HepG2 (cell line): ENCODE measurements at regions not wholly inside any gene's neighbourhood (a gene's known extent, or its start where the extent isn't known, plus 50 kb on each side); places are given as distances from the start of the nearest gene placed in this dataset.

ENCODE experiments used
- ATAC-seq: fragments of 200-7000 bp; cut with Tn5 transposase; 3 replicates; pipeline ENCODE4 v1.9.1; 2020; ENCODE audit warnings: mild to moderate bottlenecking, moderate library complexity
- BruUV-seq: library from RNA; stranded (reverse); fragments of 400-500 nt; replicated peaks from 2 replicates; lab custom pipeline; 2021; lab: Mats Ljungman, UMichigan
- CTCF ChIA-PET: fragments of 300-600 bp; formaldehyde crosslinking; extraction: SDS; loops from one replicate; lab custom pipeline; 2021; ENCODE audit warnings: low total read pairs, inconsistent platforms, low intra/inter-chr PET ratio; lab: Yijun Ruan, JAX
- POLR2A ChIA-PET: fragments of 350-600 bp; sonication (Branson Sonifier 250); formaldehyde crosslinking; loops from one replicate; lab custom pipeline; 2020; ENCODE audit warnings: antibody characterized with exemption, inconsistent platforms; lab: Yijun Ruan, JAX
- DNase-seq: peaks from one replicate; pipeline ENCODE4 v3.0.0-alpha.2; 2015; ENCODE audit warnings: low spot score
- FAIRE-seq: peaks from 3 replicates; lab custom pipeline; 2011; peaks lifted over from hg19 to GRCh38; lab: Jason Lieb, UNC
- H2AFZ ChIP-seq: one replicate; pipeline ENCODE4 v1.6.1; 2011; ENCODE audit warnings: low read length, inconsistent platforms
- H3K27ac ChIP-seq: fragments of 300-600 bp; 3 replicates; pipeline ENCODE4 v1.8.0; 2011; ENCODE audit warnings: mixed run types, mild to moderate bottlenecking, mixed read lengths, low read length, inconsistent platforms; ENCODE audit not compliant: insufficient read depth; ENCODE audit errors: extremely low read length
- H3K27me3 ChIP-seq, 2 experiments: fragments of 200-600 bp in 1 of 2; 2 replicates in 1 of 2; 3 replicates in 1 of 2; pipeline versions ENCODE4 v1.6.0 to v1.8.0; 2011; ENCODE audit warnings: low read length in 2 of 2, mild to moderate bottlenecking in 2 of 2, moderate library complexity in 2 of 2, inconsistent platforms in 1 of 2; ENCODE audit not compliant: insufficient read depth in 2 of 2, control insufficient read depth in 1 of 2
- H3K36me3 ChIP-seq, 2 experiments: fragments of 200-600 bp in 1 of 2; replicated peaks in 1 of 2; 2 replicates in 1 of 2; 3 replicates in 1 of 2; pipeline versions ENCODE4 v1.5.1 to v1.8.0; 2011; ENCODE audit warnings: low read length in 2 of 2, inconsistent platforms in 1 of 2; ENCODE audit not compliant: insufficient read depth in 2 of 2, control insufficient read depth in 1 of 2
- H3K4me1 ChIP-seq: 2 replicates; pipeline ENCODE4 v1.5.1; 2012; ENCODE audit warnings: low read length, inconsistent platforms; ENCODE audit not compliant: insufficient read depth
- H3K4me2 ChIP-seq: 2 replicates; pipeline ENCODE4 v1.6.0; 2011; ENCODE audit warnings: low read depth, low read length, inconsistent platforms
- H3K4me3 ChIP-seq, 3 experiments: fragments of 200-600 bp in 1 of 3; sonication (generic), shearing (Covaris generic) in 1 of 3; replicated peaks in 1 of 3; 2 replicates each; pipeline ENCODE4 v1.5.1; 2011 to 2016; ENCODE audit warnings: low read length in 3 of 3, inconsistent platforms in 2 of 3, low read depth in 2 of 3, mild to moderate bottlenecking in 2 of 3, control low read depth in 1 of 3, mixed read lengths in 1 of 3; ENCODE audit not compliant: insufficient read depth in 1 of 3
- H3K79me2 ChIP-seq: one replicate; pipeline ENCODE4 v1.6.1; 2011; ENCODE audit warnings: low read length, inconsistent platforms; ENCODE audit not compliant: insufficient read depth
- H3K9ac ChIP-seq: 2 replicates; pipeline ENCODE4 v1.6.0; 2011; ENCODE audit warnings: mild to moderate bottlenecking, low read depth, low read length, inconsistent platforms; ENCODE audit not compliant: insufficient read depth
- H3K9me3 ChIP-seq: 2 replicates; pipeline ENCODE4 v1.5.1; 2012; ENCODE audit warnings: mild to moderate bottlenecking, low read length
- H4K20me1 ChIP-seq: 2 replicates; pipeline ENCODE4 v1.6.0; 2011; ENCODE audit warnings: inconsistent platforms, mild to moderate bottlenecking, low read length, moderate library complexity; ENCODE audit not compliant: insufficient read depth
- FOXJ3 ChIP-seq: sonication (generic); formaldehyde crosslinking; IDR thresholded peaks from 2 replicates; pipeline ENCODE4 v1.4.0; 2020; ENCODE audit warnings: missing genetic modification reagents, mild to moderate bottlenecking, borderline replicate concordance
- JARID2 ChIP-seq: sonication (generic); formaldehyde crosslinking; IDR thresholded peaks from 2 replicates; pipeline ENCODE4 v1.8.1; 2023; ENCODE audit warnings: missing genetic modification reagents, inconsistent platforms; ENCODE audit not compliant: insufficient replicate concordance
- JDP2 ChIP-seq: sonication (generic); formaldehyde crosslinking; IDR thresholded peaks from 2 replicates; pipeline ENCODE4 v1.8.1; 2022; ENCODE audit warnings: missing genetic modification reagents, borderline replicate concordance
- KMT2A ChIP-seq: sonication (generic); formaldehyde crosslinking; IDR thresholded peaks from 2 replicates; pipeline ENCODE4 v1.4.0; 2020; ENCODE audit warnings: missing genetic modification reagents
- NFKBIZ ChIP-seq: IDR thresholded peaks from 2 replicates; pipeline ENCODE4 v1.6.1; 2018; ENCODE audit warnings: missing genetic modification reagents, missing compliant biosample characterization
- PCBP1 ChIP-seq: fragments of 200-400 bp; formaldehyde crosslinking; IDR thresholded peaks from 2 replicates; pipeline ENCODE4 v1.6.1; 2017; ENCODE audit warnings: mild to moderate bottlenecking, low read depth, low read length, borderline replicate concordance
- RFXANK ChIP-seq: IDR thresholded peaks from 2 replicates; pipeline ENCODE4 v1.6.1; 2016
- SATB2 ChIP-seq: sonication (generic); formaldehyde crosslinking; IDR thresholded peaks from 2 replicates; pipeline ENCODE4 v1.5.0; 2020; ENCODE audit warnings: missing genetic modification reagents
- TBP ChIP-seq: sonication (generic); formaldehyde crosslinking; IDR thresholded peaks from 2 replicates; pipeline ENCODE4 v1.5.0; 2020; ENCODE audit warnings: missing genetic modification reagents
- THAP11 ChIP-seq: IDR thresholded peaks from 2 replicates; pipeline ENCODE4 v1.6.1; 2016; ENCODE audit warnings: missing biosample characterization, missing genetic modification reagents
- ZNF549 ChIP-seq: sonication (generic); formaldehyde crosslinking; IDR thresholded peaks from 2 replicates; pipeline ENCODE4 v1.5.0; 2020; ENCODE audit warnings: missing genetic modification reagents
- ZNF605 ChIP-seq: sonication (generic); formaldehyde crosslinking; IDR thresholded peaks from 2 replicates; pipeline ENCODE4 v1.8.0; 2022; ENCODE audit warnings: mild to moderate bottlenecking, missing genetic modification reagents
- ZNF841 ChIP-seq: sonication (generic); formaldehyde crosslinking; IDR thresholded peaks from 2 replicates; pipeline ENCODE4 v1.8.1; 2023; ENCODE audit warnings: missing genetic modification reagents, borderline replicate concordance
- ZNF879 ChIP-seq: sonication (generic); formaldehyde crosslinking; IDR thresholded peaks from 2 replicates; pipeline ENCODE4 v1.8.1; 2023; ENCODE audit warnings: missing genetic modification reagents
- WGBS: methylation state at CpG from one replicate; pipeline ENCODE4 v1.1.6; 2017; ENCODE audit warnings: low lambda C conversion rate; 5-methylcytosine and 5-hydroxymethylcytosine counted together
- in situ Hi-C: cut with HindIII; loops from 2 replicates; pipeline ENCODE4 v1.10.0; 2017; ENCODE audit warnings: low pct_unique_long_range_greater_than_20kb; ENCODE audit not compliant: extremely low pct_ligation_motif_present
- intact Hi-C: fragments of 100-400 bp; cut with micrococcal nuclease; formaldehyde crosslinking; loops from one replicate; pipeline ENCODE4 v1.10.0; 2022; ENCODE audit not compliant: unreplicated experiment
- TF ChIP-seq, protein P1 (sequence below): sonication (generic); formaldehyde crosslinking; IDR thresholded peaks from 2 replicates; pipeline ENCODE4 v1.4.0; 2020; ENCODE audit warnings: missing genetic modification reagents

DNA sequence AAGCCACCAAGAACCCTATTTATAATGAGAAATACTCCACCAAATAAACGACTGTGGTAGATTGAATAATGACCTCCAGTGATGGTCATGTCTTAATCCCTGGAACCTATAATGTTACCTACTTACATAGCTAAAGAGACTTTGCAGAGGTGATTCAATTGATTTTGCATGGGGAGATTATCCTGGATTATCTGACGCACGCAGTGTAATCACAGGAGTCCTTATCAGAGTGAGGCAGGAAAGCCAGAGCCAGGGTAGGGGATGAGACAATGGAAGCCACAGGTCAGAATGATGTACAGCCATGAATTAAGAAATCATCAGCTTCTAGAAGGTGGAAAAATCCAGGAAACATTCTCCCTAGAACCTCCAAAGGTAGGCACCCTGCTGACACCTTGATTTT is 286.4 kb upstream of the SP4 start:
- POLR2A ChIA-PET = no interaction called here
- ATAC-seq (no peak), FAIRE-seq (no peak), DNase-seq (no peak)
- H2AFZ ChIP-seq = no peak overlapping the region
- H3K4me2 ChIP-seq = no peak overlapping the region
- CTCF ChIA-PET = no interaction called here
- H3K4me1 ChIP-seq = no peaks in the 10 kb centered on the region
- no peak for TF ChIP-seq ZNF841 (CRISPR knock-in tag)
- in situ Hi-C loops = no loop called here
- H3K4me3 ChIP-seq = no peak overlapping the region
- BruUV-seq = no TSS peak
- H3K79me2 ChIP-seq = no peaks in the 10 kb centered on the region
- intact Hi-C loops = no loop called here
- H3K27me3 ChIP-seq = no peaks in the 10 kb centered on the region
- H3K9ac ChIP-seq = no peak overlapping the region
- no peaks in the 10 kb centered on the region for H4K20me1 ChIP-seq
- H3K27ac ChIP-seq = no peak overlapping the region
- no peaks in the 10 kb centered on the region for H3K36me3 ChIP-seq
- 7% methylated on average over 3 of the region's 3 CpGs for WGBS
- no peaks in the 10 kb centered on the region for H3K9me3 ChIP-seq

DNA sequence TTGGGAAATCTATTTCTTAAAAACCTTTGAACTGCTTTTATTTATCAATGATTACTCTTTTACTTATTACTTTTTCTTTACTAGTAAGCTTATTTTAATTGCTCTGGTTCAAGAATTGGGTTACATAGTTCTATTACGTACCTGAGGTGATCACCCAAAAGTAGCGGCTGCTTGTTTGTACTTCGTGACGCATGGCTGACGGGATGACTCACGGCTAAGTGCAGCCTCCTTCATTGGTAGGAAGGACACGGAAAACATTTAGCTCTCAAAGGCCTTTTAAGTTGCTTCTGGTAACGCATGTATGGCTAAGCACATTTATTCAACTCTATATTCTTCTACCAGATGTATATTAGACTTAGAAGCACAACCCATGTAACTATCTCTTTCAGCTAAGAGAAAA is 285.8 kb upstream of the SP4 start:
- intact Hi-C loops = no loop called here

More for the DNA sequence above, 285.8 kb upstream of the SP4 start:
- Histone ChIP-seq H3K36me3 (no peaks in the 10 kb centered on the region), H2AFZ (no peak overlapping the region), H3K4me2 (no peak overlapping the region)
- DNase-seq = no peak
- CTCF ChIA-PET = no interaction called here
- BruUV-seq = no TSS peak
- no peak for TF ChIP-seq NFKBIZ (CRISPR knock-in tag)
- TF ChIP-seq JARID2 (CRISPR knock-in tag) = no peak
- no peak for TF ChIP-seq JDP2 (CRISPR knock-in tag)
- no peak for TF ChIP-seq RFXANK (CRISPR knock-in tag)
- TF ChIP-seq, protein P1, sequence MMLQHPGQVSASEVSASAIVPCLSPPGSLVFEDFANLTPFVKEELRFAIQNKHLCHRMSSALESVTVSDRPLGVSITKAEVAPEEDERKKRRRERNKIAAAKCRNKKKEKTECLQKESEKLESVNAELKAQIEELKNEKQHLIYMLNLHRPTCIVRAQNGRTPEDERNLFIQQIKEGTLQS (CRISPR knock-in tag) = no peak
- TF ChIP-seq SATB2 (CRISPR knock-in tag) = no peak
- no peak for TF ChIP-seq ZNF605 (CRISPR knock-in tag)
- TF ChIP-seq ZNF549 (CRISPR knock-in tag) = no peak
- no peak for TF ChIP-seq FOXJ3 (CRISPR knock-in tag)
- TF ChIP-seq TBP (CRISPR knock-in tag) = no peak
- no peak for TF ChIP-seq ZNF879 (CRISPR knock-in tag)
- no peak for TF ChIP-seq KMT2A (CRISPR knock-in tag)
- no peak for TF ChIP-seq PCBP1
- TF ChIP-seq THAP11 = no peak
- TF ChIP-seq, all 625 proteins: peak for 0
- H3K4me3 ChIP-seq = no peak overlapping the region
- 25% methylated on average over 8 of the region's 8 CpGs for WGBS
- H4K20me1 ChIP-seq = no peaks in the 10 kb centered on the region
- H3K9ac ChIP-seq = no peak overlapping the region
- H3K4me1 ChIP-seq = no peaks in the 10 kb centered on the region
- FAIRE-seq = no peak
- H3K27ac ChIP-seq = no peak overlapping the region
- in situ Hi-C loops = no loop called here
- H3K79me2 ChIP-seq = no peaks in the 10 kb centered on the region
- ATAC-seq = no peak
- no peaks in the 10 kb centered on the region for H3K27me3 ChIP-seq
- POLR2A ChIA-PET = no interaction called here
- H3K9me3 ChIP-seq = no peaks in the 10 kb centered on the region
